Fibroblast of lung (primary cell): ENCODE measurements at regions not wholly inside any gene's neighbourhood (a gene's known extent, or its start where the extent isn't known, plus 50 kb on each side); places are given as distances from the start of the nearest gene placed in this dataset.

ENCODE experiments used
- CTCF ChIP-seq, 2 donors: IDR thresholded peaks in 1 of 2; conservative IDR thresholded peaks in 1 of 2; 1 replicate in 1 of 2; 2 replicates in 1 of 2; pipeline ENCODE4 v1.5.1; 2011 to 2012; ENCODE audit warnings: low read length in 2 of 2, control low read depth in 1 of 2, inconsistent platforms in 1 of 2, low read depth in 1 of 2, mild to moderate bottlenecking in 1 of 2
- EZH2 ChIP-seq: IDR thresholded peaks from 2 replicates; pipeline ENCODE4 v1.5.1; 2012; ENCODE audit warnings: low read length, control low read depth, mild to moderate bottlenecking; ENCODE audit errors: missing control alignments

GRCh38 chr20:10798811-10799210 is 125.0 kb upstream of the JAG1 start:
- TF ChIP-seq CTCF (conservative IDR thresholded peaks at IDR 0.05 in 1 of 2, IDR thresholded peaks at IDR 0.05 in 1 of 2; ENCODE audit: low read depth in 1 of 2, low read length in 2 of 2) (no peak), EZH2 (no peak)
